ENCODE measurements at regions not wholly inside any gene's neighbourhood (a gene's known extent, or its start where the extent isn't known, plus 50 kb on each side); places are given as distances from the start of the nearest gene placed in this dataset.
A peak's percentile ranks its signal among the peaks of the same experiment; 100 is the strongest.

- Histone ChIP-seq H3K4me1 (ENCODE audit: control insufficient read depth, insufficient read depth, low read length, poor library complexity, severe bottlenecking) (no peaks in the 10 kb centered on the region), H3K4me3 (ENCODE audit: low read depth, low read length) (no peak overlapping the region), H3K36me3 (ENCODE audit: control insufficient read depth, insufficient read depth, low read length) (no peaks in the 10 kb centered on the region), H3K27me3 (ENCODE audit: control insufficient read depth, insufficient read depth, low read length) (no peaks in the 10 kb centered on the region), H3K9me3 (ENCODE audit: control insufficient read depth in 2 of 2, low read length in 2 of 2) (no peaks in the 10 kb centered on the region), H3K27ac (ENCODE audit: insufficient read depth, low read length, poor library complexity, severe bottlenecking) (no peak overlapping the region)
- Mint-ChIP-seq H3K27ac (no peak overlapping the region), H3K4me1 (no peaks in the 10 kb centered on the region), H3K4me3 (no peak overlapping the region), H3K36me3 (no peaks in the 10 kb centered on the region), H3K9me3 (peaks cover 3 to 10% (median 5%) of the 10 kb centered on the region in 7 donors), H3K27me3 (no peaks in the 10 kb centered on the region)
- DNase-seq, result no peak
- no peak for ATAC-seq (ENCODE audit: low read depth in 2 of 2)
Measured at GRCh38 chr10:64376167-64376566, 855.0 kb downstream of the REEP3 start.

- Histone ChIP-seq H3K9me3 (ENCODE audit: control insufficient read depth in 2 of 2, low read length in 2 of 2) (no peaks in the 10 kb centered on the region), H3K27ac (ENCODE audit: insufficient read depth, low read length, poor library complexity, severe bottlenecking) (no peak overlapping the region), H3K4me3 (ENCODE audit: low read depth, low read length) (no peak overlapping the region), H3K27me3 (ENCODE audit: control insufficient read depth, insufficient read depth, low read length) (no peaks in the 10 kb centered on the region), H3K36me3 (ENCODE audit: control insufficient read depth, insufficient read depth, low read length) (no peaks in the 10 kb centered on the region), H3K4me1 (ENCODE audit: control insufficient read depth, insufficient read depth, low read length, poor library complexity, severe bottlenecking) (no peaks in the 10 kb centered on the region)
- Mint-ChIP-seq H3K9me3 (peaks cover 0 to 8% (median 5%) of the 10 kb centered on the region in 7 donors), H3K27me3 (no peaks in the 10 kb centered on the region), H3K4me1 (no peaks in the 10 kb centered on the region), H3K27ac (no peak overlapping the region), H3K36me3 (no peaks in the 10 kb centered on the region), H3K4me3 (peak overlapping the region in 1 of 4 donors; percentile 38)
- DNase-seq (no peak), ATAC-seq (ENCODE audit: low read depth in 2 of 2) (no peak)
Measured at GRCh38 chr10:64379898-64380297, 858.7 kb downstream of the REEP3 start.

- DNase-seq (no peak), ATAC-seq (ENCODE audit: low read depth in 2 of 2) (no peak)
- no peak overlapping the region for H3K4me3 Mint-ChIP-seq
- Histone ChIP-seq H3K27me3 (ENCODE audit: control insufficient read depth, insufficient read depth, low read length) (no peaks in the 10 kb centered on the region), H3K27ac (ENCODE audit: insufficient read depth, low read length, poor library complexity, severe bottlenecking) (no peak overlapping the region), H3K4me3 (ENCODE audit: low read depth, low read length) (no peak overlapping the region), H3K36me3 (ENCODE audit: control insufficient read depth, insufficient read depth, low read length) (no peaks in the 10 kb centered on the region), H3K9me3 (ENCODE audit: control insufficient read depth in 2 of 2, low read length in 2 of 2) (no peaks in the 10 kb centered on the region), H3K4me1 (ENCODE audit: control insufficient read depth, insufficient read depth, low read length, poor library complexity, severe bottlenecking) (no peaks in the 10 kb centered on the region)
- H3K4me1 Mint-ChIP-seq, result no peaks in the 10 kb centered on the region
- H3K9me3 Mint-ChIP-seq, result peaks cover 0 to 10% (median 5%) of the 10 kb centered on the region in 7 donors
- H3K27ac Mint-ChIP-seq, result no peak overlapping the region
- no peaks in the 10 kb centered on the region for H3K27me3 Mint-ChIP-seq
- no peaks in the 10 kb centered on the region for H3K36me3 Mint-ChIP-seq
Measured at GRCh38 chr10:64385355-64385754, 864.2 kb downstream of the REEP3 start.

GRCh38 chr10:64394744-64395143, 873.5 kb downstream of the REEP3 start:
- H3K4me1 Mint-ChIP-seq, result no peaks in the 10 kb centered on the region
- no peaks in the 10 kb centered on the region for H3K4me1 ChIP-seq (ENCODE audit: control insufficient read depth, insufficient read depth, low read length, poor library complexity, severe bottlenecking)
- no peak overlapping the region for H3K4me3 ChIP-seq (ENCODE audit: low read depth, low read length)
- H3K27ac Mint-ChIP-seq, result no peak overlapping the region
- H3K9me3 ChIP-seq (ENCODE audit: control insufficient read depth in 2 of 2, low read length in 2 of 2), result no peaks in the 10 kb centered on the region
- no peaks in the 10 kb centered on the region for H3K27me3 Mint-ChIP-seq
- DNase-seq, result no peak
- H3K27ac ChIP-seq (ENCODE audit: insufficient read depth, low read length, poor library complexity, severe bottlenecking), result no peak overlapping the region
- no peak for ATAC-seq (ENCODE audit: low read depth in 2 of 2)
- no peaks in the 10 kb centered on the region for H3K36me3 ChIP-seq (ENCODE audit: control insufficient read depth, insufficient read depth, low read length)
- peaks cover 0 to 15% (median 5%) of the 10 kb centered on the region in 7 donors for H3K9me3 Mint-ChIP-seq
- no peaks in the 10 kb centered on the region for H3K27me3 ChIP-seq (ENCODE audit: control insufficient read depth, insufficient read depth, low read length)
- no peaks in the 10 kb centered on the region for H3K36me3 Mint-ChIP-seq
- no peak overlapping the region for H3K4me3 Mint-ChIP-seq

GRCh38 chr10:64396105-64396708, 875.0 kb downstream of the REEP3 start:
- Histone ChIP-seq H3K4me3 (ENCODE audit: low read depth, low read length) (no peak overlapping the region), H3K36me3 (ENCODE audit: control insufficient read depth, insufficient read depth, low read length) (no peaks in the 10 kb centered on the region), H3K9me3 (ENCODE audit: control insufficient read depth in 2 of 2, low read length in 2 of 2) (no peaks in the 10 kb centered on the region), H3K27ac (ENCODE audit: insufficient read depth, low read length, poor library complexity, severe bottlenecking) (no peak overlapping the region), H3K27me3 (ENCODE audit: control insufficient read depth, insufficient read depth, low read length) (no peaks in the 10 kb centered on the region), H3K4me1 (ENCODE audit: control insufficient read depth, insufficient read depth, low read length, poor library complexity, severe bottlenecking) (no peaks in the 10 kb centered on the region)
- peaks cover 0 to 15% (median 5%) of the 10 kb centered on the region in 7 donors for H3K9me3 Mint-ChIP-seq
- no peak overlapping the region for H3K27ac Mint-ChIP-seq
- H3K36me3 Mint-ChIP-seq, result no peaks in the 10 kb centered on the region
- H3K4me3 Mint-ChIP-seq, result no peak overlapping the region
- H3K4me1 Mint-ChIP-seq, result no peaks in the 10 kb centered on the region
- ATAC-seq (ENCODE audit: low read depth in 2 of 2) (no peak), DNase-seq (no peak)
- H3K27me3 Mint-ChIP-seq, result no peaks in the 10 kb centered on the region

GRCh38 chr10:64397125-64397524, 875.9 kb downstream of the REEP3 start:
- H3K9me3 Mint-ChIP-seq, result peaks cover 0 to 10% (median 5%) of the 10 kb centered on the region in 7 donors
- H3K36me3 Mint-ChIP-seq, result no peaks in the 10 kb centered on the region
- no peaks in the 10 kb centered on the region for H3K4me1 ChIP-seq (ENCODE audit: control insufficient read depth, insufficient read depth, low read length, poor library complexity, severe bottlenecking)
- H3K4me3 Mint-ChIP-seq, result no peak overlapping the region
- H3K27ac Mint-ChIP-seq, result peak overlapping the region in 1 of 3 donors; percentile 11
- ATAC-seq (ENCODE audit: low read depth in 2 of 2) (no peak), DNase-seq (no peak)
- H3K36me3 ChIP-seq (ENCODE audit: control insufficient read depth, insufficient read depth, low read length), result no peaks in the 10 kb centered on the region
- H3K9me3 ChIP-seq (ENCODE audit: control insufficient read depth in 2 of 2, low read length in 2 of 2), result peaks cover 0 to 2% of the 10 kb centered on the region in 2 experiments
- H3K27me3 ChIP-seq (ENCODE audit: control insufficient read depth, insufficient read depth, low read length), result no peaks in the 10 kb centered on the region
- H3K27me3 Mint-ChIP-seq, result no peaks in the 10 kb centered on the region
- no peak overlapping the region for H3K4me3 ChIP-seq (ENCODE audit: low read depth, low read length)
- no peaks in the 10 kb centered on the region for H3K4me1 Mint-ChIP-seq
- no peak overlapping the region for H3K27ac ChIP-seq (ENCODE audit: insufficient read depth, low read length, poor library complexity, severe bottlenecking)

- H3K9me3 ChIP-seq (ENCODE audit: control insufficient read depth in 2 of 2, low read length in 2 of 2), result no peaks in the 10 kb centered on the region
- no peak for ATAC-seq (ENCODE audit: low read depth in 2 of 2)
- Mint-ChIP-seq H3K36me3 (no peaks in the 10 kb centered on the region), H3K27ac (no peak overlapping the region), H3K4me1 (no peaks in the 10 kb centered on the region), H3K9me3 (peaks cover 0 to 17% (median 4%) of the 10 kb centered on the region in 7 donors), H3K4me3 (no peak overlapping the region), H3K27me3 (no peaks in the 10 kb centered on the region)
- no peak overlapping the region for H3K4me3 ChIP-seq (ENCODE audit: low read depth, low read length)
- no peaks in the 10 kb centered on the region for H3K36me3 ChIP-seq (ENCODE audit: control insufficient read depth, insufficient read depth, low read length)
- no peak overlapping the region for H3K27ac ChIP-seq (ENCODE audit: insufficient read depth, low read length, poor library complexity, severe bottlenecking)
- H3K4me1 ChIP-seq (ENCODE audit: control insufficient read depth, insufficient read depth, low read length, poor library complexity, severe bottlenecking), result no peaks in the 10 kb centered on the region
- DNase-seq, result no peak
- H3K27me3 ChIP-seq (ENCODE audit: control insufficient read depth, insufficient read depth, low read length), result no peaks in the 10 kb centered on the region
Measured at GRCh38 chr10:64408391-64409183, 887.4 kb downstream of the REEP3 start.

GRCh38 chr10:64409349-64409748, 888.1 kb downstream of the REEP3 start:
- no peaks in the 10 kb centered on the region for H3K36me3 ChIP-seq (ENCODE audit: control insufficient read depth, insufficient read depth, low read length)
- Mint-ChIP-seq H3K27ac (no peak overlapping the region), H3K9me3 (peaks cover 0 to 13% (median 4%) of the 10 kb centered on the region in 7 donors), H3K27me3 (no peaks in the 10 kb centered on the region), H3K4me3 (no peak overlapping the region), H3K4me1 (no peaks in the 10 kb centered on the region), H3K36me3 (no peaks in the 10 kb centered on the region)
- H3K9me3 ChIP-seq (ENCODE audit: control insufficient read depth in 2 of 2, low read length in 2 of 2), result no peaks in the 10 kb centered on the region
- H3K27ac ChIP-seq (ENCODE audit: insufficient read depth, low read length, poor library complexity, severe bottlenecking), result no peak overlapping the region
- no peak for DNase-seq
- H3K27me3 ChIP-seq (ENCODE audit: control insufficient read depth, insufficient read depth, low read length), result no peaks in the 10 kb centered on the region
- H3K4me1 ChIP-seq (ENCODE audit: control insufficient read depth, insufficient read depth, low read length, poor library complexity, severe bottlenecking), result no peaks in the 10 kb centered on the region
- H3K4me3 ChIP-seq (ENCODE audit: low read depth, low read length), result no peak overlapping the region
- ATAC-seq (ENCODE audit: low read depth in 2 of 2), result no peak
